Chondrocyte (in vitro differentiated cells): ENCODE measurements at regions not wholly inside any gene's neighbourhood (a gene's known extent, or its start where the extent isn't known, plus 50 kb on each side); places are given as distances from the start of the nearest gene placed in this dataset.

Experiments
- DNase-seq: peaks from one replicate; pipeline ENCODE4 v3.0.0; 2021; ENCODE audit warnings: mixed read lengths, low spot score
- H3K27ac Mint-ChIP-seq: one replicate; pipeline ENCODE4 v1.8.0; 2021; ENCODE audit warnings: mild to moderate bottlenecking, moderate library complexity, mixed read lengths; ENCODE audit not compliant: unreplicated experiment
- H3K27me3 Mint-ChIP-seq: 2 replicates; pipeline ENCODE4 v1.8.0; 2021; ENCODE audit warnings: low read depth, mixed read lengths
- H3K36me3 Mint-ChIP-seq: 2 replicates; pipeline ENCODE4 v1.8.0; 2021; ENCODE audit warnings: low read depth, mixed read lengths
- H3K4me1 Mint-ChIP-seq: 2 replicates; pipeline ENCODE4 v1.8.0; 2021; ENCODE audit warnings: low read depth, mild to moderate bottlenecking, mixed read lengths
- H3K4me3 Mint-ChIP-seq: one replicate; pipeline ENCODE4 v1.8.0; 2021; ENCODE audit warnings: mild to moderate bottlenecking, moderate library complexity, mixed read lengths; ENCODE audit not compliant: unreplicated experiment
- H3K9me3 Mint-ChIP-seq: 2 replicates; pipeline ENCODE4 v1.8.0; 2021; ENCODE audit warnings: low read depth, mixed read lengths
- CTCF ChIP-seq: fragments of 200-600 bp; sonication (generic); IDR thresholded peaks from 2 replicates; pipeline ENCODE4 v1.5.0; 2021; ENCODE audit warnings: antibody characterized with exemption, mild to moderate bottlenecking, moderate library complexity

GRCh38 chr4:125986307-125986706, 671.6 kb downstream of the FAT4 start:
- Mint-ChIP-seq H3K4me3 (no peak overlapping the region), H3K27ac (no peak overlapping the region), H3K4me1 (peaks cover 8% of the 10 kb centered on the region)

GRCh38 chr4:125988464-125988863, 673.7 kb downstream of the FAT4 start:
- DNase-seq: no peak
- Mint-ChIP-seq H3K27ac (no peak overlapping the region), H3K4me1 (peaks cover 10% of the 10 kb centered on the region), H3K9me3 (no peaks in the 10 kb centered on the region), H3K36me3 (no peaks in the 10 kb centered on the region), H3K4me3 (no peak overlapping the region), H3K27me3 (peaks cover 2% of the 10 kb centered on the region)
- TF ChIP-seq CTCF: no peak

More at GRCh38 chr4:125986307-125986706, 671.6 kb downstream of the FAT4 start:
- DNase-seq: no peak
- Mint-ChIP-seq H3K27me3 (peaks cover 1% of the 10 kb centered on the region), H3K36me3 (no peaks in the 10 kb centered on the region), H3K9me3 (no peaks in the 10 kb centered on the region)
- no peak for TF ChIP-seq CTCF

GRCh38 chr4:125991398-125991797, 676.6 kb downstream of the FAT4 start:
- Mint-ChIP-seq H3K36me3 (no peaks in the 10 kb centered on the region), H3K4me3 (no peak overlapping the region), H3K27me3 (peaks cover 3% of the 10 kb centered on the region), H3K9me3 (no peaks in the 10 kb centered on the region), H3K27ac (no peak overlapping the region), H3K4me1 (peaks cover 4% of the 10 kb centered on the region)
- no peak for TF ChIP-seq CTCF
- DNase-seq: no peak

- no peak for DNase-seq
- Mint-ChIP-seq H3K27ac (no peak overlapping the region), H3K27me3 (peaks cover 3% of the 10 kb centered on the region), H3K9me3 (no peaks in the 10 kb centered on the region), H3K4me1 (peaks cover 4% of the 10 kb centered on the region), H3K4me3 (no peak overlapping the region), H3K36me3 (no peaks in the 10 kb centered on the region)
- TF ChIP-seq CTCF: no peak
Measured at GRCh38 chr4:125992891-125993290, 678.1 kb downstream of the FAT4 start.

GRCh38 chr4:125994024-125994423, 679.3 kb downstream of the FAT4 start:
- no peaks in the 10 kb centered on the region for H3K9me3 Mint-ChIP-seq
- H3K36me3 Mint-ChIP-seq: no peaks in the 10 kb centered on the region

More at GRCh38 chr4:125994024-125994423, 679.3 kb downstream of the FAT4 start:
- H3K27me3 Mint-ChIP-seq: peaks cover 10% of the 10 kb centered on the region
- H3K4me3 Mint-ChIP-seq: no peak overlapping the region
- H3K27ac Mint-ChIP-seq: no peak overlapping the region
- peaks cover 4% of the 10 kb centered on the region for H3K4me1 Mint-ChIP-seq
- no peak for TF ChIP-seq CTCF
- DNase-seq: no peak
